K562 (cell line): ENCODE measurements at regions not wholly inside any gene's neighbourhood (a gene's known extent, or its start where the extent isn't known, plus 50 kb on each side); places are given as distances from the start of the nearest gene placed in this dataset.

Source experiments
- ATAC-seq: fragments of 200-7000 bp; cut with Tn5 transposase; 3 replicates; pipeline ENCODE4 v1.9.1; 2020; ENCODE audit warnings: moderate library complexity
- BruUV-seq: library from RNA; stranded (reverse); fragments of 400-500 nt; replicated peaks from 2 replicates; lab custom pipeline; 2021; lab: Mats Ljungman, UMichigan
- CTCF ChIA-PET: fragments of 300-600 bp; formaldehyde crosslinking; extraction: SDS; loops from one replicate; lab custom pipeline; 2021; ENCODE audit warnings: low intra/inter-chr PET ratio; lab: Yijun Ruan, JAX
- POLR2A ChIA-PET: fragments of 300-600, 350-650 bp; sonication (Branson Sonifier 250); formaldehyde crosslinking; extraction: SDS; loops from one replicate; lab custom pipeline; 2021; ENCODE audit warnings: antibody characterized with exemption, inconsistent platforms; lab: Yijun Ruan, JAX
- DNase-seq, 4 experiments: peaks; one replicate each; pipeline versions ENCODE4 v3.0.0 to v3.0.0-alpha.2; 2011 to 2018; ENCODE audit warnings: low spot score in 3 of 4, mixed read lengths in 3 of 4; ENCODE audit errors: extremely low read depth in 1 of 4
- FAIRE-seq: peaks from 2 replicates; lab custom pipeline; 2011; peaks lifted over from hg19 to GRCh38; lab: Jason Lieb, UNC
- H2AFZ ChIP-seq: 2 replicates; pipeline ENCODE4 v1.6.0; 2011; ENCODE audit warnings: low read depth, low read length, control low read depth, inconsistent platforms
- H3K27ac ChIP-seq: fragments of 200-600 bp; 3 replicates; pipeline ENCODE4 v1.8.0; 2011; ENCODE audit warnings: low read depth, mild to moderate bottlenecking, control low read depth, inconsistent platforms, low read length, moderate library complexity, mixed read lengths; ENCODE audit errors: extremely low read depth
- H3K27me3 ChIP-seq, 2 experiments: fragments of 300-600 bp in 1 of 2; 2 replicates in 1 of 2; 3 replicates in 1 of 2; pipeline versions ENCODE4 v1.6.0 to v1.8.0; 2011; ENCODE audit warnings: inconsistent platforms in 2 of 2, low read length in 2 of 2, mild to moderate bottlenecking in 1 of 2, mixed read lengths in 1 of 2, moderate library complexity in 1 of 2; ENCODE audit not compliant: control insufficient read depth in 2 of 2, insufficient read depth in 2 of 2
- H3K36me3 ChIP-seq: fragments of 300-600 bp; 3 replicates; pipeline ENCODE4 v1.8.0; 2011; ENCODE audit warnings: mild to moderate bottlenecking, low read length, inconsistent platforms; ENCODE audit not compliant: control insufficient read depth, insufficient read depth
- H3K4me1 ChIP-seq, 2 experiments: fragments of 200-600 bp in 1 of 2; replicated peaks in 1 of 2; 2 replicates in 1 of 2; 3 replicates in 1 of 2; pipeline versions ENCODE4 v1.5.1 to v1.8.0; 2011; ENCODE audit warnings: inconsistent platforms in 2 of 2, low read length in 2 of 2, mild to moderate bottlenecking in 1 of 2, mixed read lengths in 1 of 2, moderate library complexity in 1 of 2; ENCODE audit not compliant: control insufficient read depth in 2 of 2, insufficient read depth in 2 of 2
- H3K4me2 ChIP-seq: 2 replicates; pipeline ENCODE4 v1.6.1; 2011; ENCODE audit warnings: low read length, control low read depth, inconsistent platforms, mixed read lengths; ENCODE audit not compliant: insufficient read depth
- H3K4me3 ChIP-seq: fragments of 200-600 bp; sonication (generic), shearing (Covaris generic); 2 replicates; pipeline ENCODE4 v1.5.1; 2016; ENCODE audit warnings: control low read depth, inconsistent platforms
- H3K79me2 ChIP-seq: fragments of 200-600 bp; 3 replicates; pipeline ENCODE4 v1.8.0; 2011; ENCODE audit warnings: low read length, inconsistent platforms; ENCODE audit not compliant: control insufficient read depth, insufficient read depth
- H3K9ac ChIP-seq, 2 experiments: 2 replicates each; pipeline versions ENCODE4 v1.6.0 to v1.6.1; 2011; ENCODE audit warnings: low read depth in 2 of 2, low read length in 2 of 2, control low read depth in 1 of 2, inconsistent platforms in 1 of 2, mild to moderate bottlenecking in 1 of 2, mixed read lengths in 1 of 2; ENCODE audit not compliant: insufficient read depth in 1 of 2
- H3K9me1 ChIP-seq: one replicate; pipeline ENCODE4 v1.6.0; 2011; ENCODE audit warnings: inconsistent platforms, mild to moderate bottlenecking, low read length, moderate library complexity; ENCODE audit not compliant: control insufficient read depth, insufficient read depth
- H3K9me3 ChIP-seq: replicated peaks from 2 replicates; pipeline ENCODE4 v1.5.1; 2011; ENCODE audit warnings: low read depth, low read length, inconsistent platforms; ENCODE audit not compliant: control insufficient read depth, insufficient read depth
- H4K20me1 ChIP-seq: replicated peaks from 2 replicates; pipeline ENCODE4 v1.6.1; 2011; ENCODE audit warnings: low read length, inconsistent platforms, mixed read lengths; ENCODE audit not compliant: control insufficient read depth, insufficient read depth
- BDP1 ChIP-seq: IDR thresholded peaks from 3 replicates; pipeline ENCODE4 v1.6.1; 2011; ENCODE audit not compliant: insufficient read length, insufficient read depth
- BHLHE40 ChIP-seq: IDR thresholded peaks from 2 replicates; pipeline ENCODE4 v1.6.1; 2011; ENCODE audit warnings: low read length, improper control_type of control experiment
- E4F1 ChIP-seq: fragments of 250-450 bp; sonication (Bioruptor Pico); IDR thresholded peaks from 2 replicates; pipeline ENCODE4 v1.5.0; 2021; ENCODE audit warnings: mild to moderate bottlenecking, borderline replicate concordance
- HNRNPL ChIP-seq: fragments of 200-400 bp; formaldehyde crosslinking; IDR thresholded peaks from 2 replicates; pipeline ENCODE4 v1.6.1; 2017; ENCODE audit warnings: low read depth, mild to moderate bottlenecking, low read length
- KAT8 ChIP-seq: fragments of 450-650 bp; IDR thresholded peaks from 2 replicates; pipeline ENCODE4 v1.6.1; 2016; ENCODE audit warnings: low read depth, mild to moderate bottlenecking
- KLF10 ChIP-seq: fragments of 250-450 bp; sonication (Bioruptor Pico); IDR thresholded peaks from 2 replicates; pipeline ENCODE4 v1.6.1; 2021; ENCODE audit warnings: matching md5 sums
- KLF6 ChIP-seq: fragments of 250-450 bp; sonication (Bioruptor Pico); IDR thresholded peaks from 2 replicates; pipeline ENCODE4 v1.4.0; 2020; ENCODE audit warnings: mild to moderate bottlenecking, moderate library complexity, borderline replicate concordance
- LCOR ChIP-seq: sonication (generic); formaldehyde crosslinking; IDR thresholded peaks from 2 replicates; pipeline ENCODE4 v1.8.0; 2022; ENCODE audit warnings: mild to moderate bottlenecking, missing genetic modification reagents
- MCM3 ChIP-seq: fragments of 450-650 bp; IDR thresholded peaks from 2 replicates; pipeline ENCODE4 v1.6.1; 2016
- RFX7 ChIP-seq: fragments of 250-450 bp; sonication (Bioruptor Pico); IDR thresholded peaks from 2 replicates; pipeline ENCODE4 v1.5.1; 2021; ENCODE audit warnings: mild to moderate bottlenecking
- ZC3H4 ChIP-seq: sonication (generic); formaldehyde crosslinking; IDR thresholded peaks from 2 replicates; pipeline ENCODE4 v1.9.0; 2021; ENCODE audit warnings: missing genetic modification reagents, borderline replicate concordance
- ZNF143 ChIP-seq: sonication (generic); formaldehyde crosslinking; IDR thresholded peaks from 2 replicates; pipeline ENCODE4 v1.9.0; 2022; ENCODE audit warnings: mild to moderate bottlenecking, missing genetic modification reagents
- WGBS: fragments of 100-300 bp; shearing (Covaris generic); methylation state at CpG from one replicate; pipeline ENCODE4 v1.1.6; 2016; ENCODE audit warnings: low coverage, mixed read lengths; ENCODE audit not compliant: insufficient coverage; ENCODE audit errors: missing lambda C conversion rate; 5-methylcytosine and 5-hydroxymethylcytosine counted together
- in situ Hi-C: fragments of 300-500 bp; cut with MboI; formaldehyde crosslinking; loops from 4 replicates; pipeline ENCODE4 v1.15.0; 2018; ENCODE audit warnings: inconsistent platforms, mixed read lengths
- intact Hi-C: fragments of 100-400 bp; cut with micrococcal nuclease; formaldehyde crosslinking; loops from 2 replicates; pipeline ENCODE4 v1.14.2; 2022
- TF ChIP-seq, protein P1 (sequence below): fragments of 450-650 bp; formaldehyde crosslinking; IDR thresholded peaks from 2 replicates; pipeline ENCODE4 v1.4.0; 2022; ENCODE audit warnings: mild to moderate bottlenecking, moderate library complexity
- TF ChIP-seq, protein P2 (sequence below): fragments of 200-800 bp; sonication (Bioruptor generic); IDR thresholded peaks from 2 replicates; pipeline ENCODE4 v1.6.1; 2017; ENCODE audit warnings: missing genetic modification characterization, missing compliant biosample characterization

DNA sequence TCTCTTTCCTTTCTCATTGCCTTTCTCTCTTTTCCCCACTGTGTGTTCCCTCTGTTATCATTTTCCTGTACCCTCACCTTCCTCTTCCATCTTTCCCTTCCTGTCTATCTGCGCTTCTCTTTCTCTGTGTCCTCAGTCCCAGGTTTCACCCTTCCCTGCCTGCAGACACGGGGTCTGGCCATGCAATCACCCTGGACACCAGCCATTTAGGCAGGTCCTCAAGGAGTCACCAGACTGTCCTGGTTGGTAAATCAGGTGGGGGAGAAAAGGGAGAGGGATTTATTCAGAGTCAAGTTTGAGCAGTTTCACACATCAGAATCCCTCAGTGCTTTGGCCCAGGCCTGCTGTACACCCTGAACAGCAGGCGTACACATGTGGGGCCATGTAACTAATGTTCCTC is 169.3 kb downstream of the ANKRD30B start:
- Histone ChIP-seq H3K9me3 (no peaks in the 10 kb centered on the region), H3K27me3 (no peaks in the 10 kb centered on the region), H3K4me1 (no peaks in the 10 kb centered on the region), H3K9me1 (no peaks in the 10 kb centered on the region), H3K27ac (no peak overlapping the region), H3K9ac (no peak overlapping the region), H3K36me3 (no peaks in the 10 kb centered on the region), H4K20me1 (no peaks in the 10 kb centered on the region), H2AFZ (no peak overlapping the region), H3K4me2 (no peak overlapping the region), H3K79me2 (no peaks in the 10 kb centered on the region), H3K4me3 (no peak overlapping the region)
- ChIA-PET POLR2A (no interaction called here), CTCF (no interaction called here)
- in situ Hi-C loops (no loop called here), intact Hi-C loops (no loop called here)
- FAIRE-seq (no peak), DNase-seq (no peak), ATAC-seq (no peak)
- TF ChIP-seq KLF10 (CRISPR knock-in tag) (no peak), BHLHE40 (no peak), BDP1 (no peak), HNRNPL (no peak)
- no TSS peak for BruUV-seq
- WGBS, result 0% methylated on average over 2 of the region's 3 CpGs

- Histone ChIP-seq H3K4me2 (no peak overlapping the region), H3K4me1 (no peaks in the 10 kb centered on the region), H3K9me1 (no peaks in the 10 kb centered on the region), H3K9ac (no peak overlapping the region), H3K27ac (no peak overlapping the region), H4K20me1 (no peaks in the 10 kb centered on the region), H2AFZ (no peak overlapping the region), H3K79me2 (no peaks in the 10 kb centered on the region), H3K27me3 (no peaks in the 10 kb centered on the region), H3K9me3 (no peaks in the 10 kb centered on the region), H3K36me3 (no peaks in the 10 kb centered on the region), H3K4me3 (no peak overlapping the region)
- ChIA-PET POLR2A (no interaction called here), CTCF (no interaction called here)
- no peak for FAIRE-seq
- intact Hi-C loops (no loop called here), in situ Hi-C loops (no loop called here)
- DNase-seq, result no peak
- TF ChIP-seq, protein P1, sequence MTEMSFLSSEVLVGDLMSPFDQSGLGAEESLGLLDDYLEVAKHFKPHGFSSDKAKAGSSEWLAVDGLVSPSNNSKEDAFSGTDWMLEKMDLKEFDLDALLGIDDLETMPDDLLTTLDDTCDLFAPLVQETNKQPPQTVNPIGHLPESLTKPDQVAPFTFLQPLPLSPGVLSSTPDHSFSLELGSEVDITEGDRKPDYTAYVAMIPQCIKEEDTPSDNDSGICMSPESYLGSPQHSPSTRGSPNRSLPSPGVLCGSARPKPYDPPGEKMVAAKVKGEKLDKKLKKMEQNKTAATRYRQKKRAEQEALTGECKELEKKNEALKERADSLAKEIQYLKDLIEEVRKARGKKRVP (CRISPR knock-in tag), result no peak
- TF ChIP-seq MCM3 (no peak), ZC3H4 (CRISPR knock-in tag) (no peak), RFX7 (CRISPR knock-in tag) (no peak), E4F1 (CRISPR knock-in tag) (no peak), KAT8 (no peak), ZNF143 (no peak), LCOR (CRISPR knock-in tag) (no peak), KLF6 (CRISPR knock-in tag) (no peak)
- TF ChIP-seq, protein P2, sequence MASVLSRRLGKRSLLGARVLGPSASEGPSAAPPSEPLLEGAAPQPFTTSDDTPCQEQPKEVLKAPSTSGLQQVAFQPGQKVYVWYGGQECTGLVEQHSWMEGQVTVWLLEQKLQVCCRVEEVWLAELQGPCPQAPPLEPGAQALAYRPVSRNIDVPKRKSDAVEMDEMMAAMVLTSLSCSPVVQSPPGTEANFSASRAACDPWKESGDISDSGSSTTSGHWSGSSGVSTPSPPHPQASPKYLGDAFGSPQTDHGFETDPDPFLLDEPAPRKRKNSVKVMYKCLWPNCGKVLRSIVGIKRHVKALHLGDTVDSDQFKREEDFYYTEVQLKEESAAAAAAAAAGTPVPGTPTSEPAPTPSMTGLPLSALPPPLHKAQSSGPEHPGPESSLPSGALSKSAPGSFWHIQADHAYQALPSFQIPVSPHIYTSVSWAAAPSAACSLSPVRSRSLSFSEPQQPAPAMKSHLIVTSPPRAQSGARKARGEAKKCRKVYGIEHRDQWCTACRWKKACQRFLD (CRISPR knock-in tag), result no peak
- BruUV-seq, result no TSS peak
- 0% methylated on average over 1 of the region's 1 CpG for WGBS
- no peak for ATAC-seq
Measured at GRCh38 chr18:14919666-14920065, 171.7 kb downstream of the ANKRD30B start.
